IPS-15b (cell line): ENCODE measurements at regions not wholly inside any gene's neighbourhood (a gene's known extent, or its start where the extent isn't known, plus 50 kb on each side); places are given as distances from the start of the nearest gene placed in this dataset.

Source experiments
- H3K27me3 ChIP-seq: one replicate; pipeline ENCODE4 v1.6.1; 2013; ENCODE audit warnings: low read length; ENCODE audit not compliant: control insufficient read depth, insufficient read depth
- H3K36me3 ChIP-seq: one replicate; pipeline ENCODE4 v1.6.1; 2013; ENCODE audit warnings: low read length; ENCODE audit not compliant: control insufficient read depth, insufficient read depth
- H3K4me1 ChIP-seq: one replicate; pipeline ENCODE4 v1.6.1; 2013; ENCODE audit warnings: mild to moderate bottlenecking, low read length; ENCODE audit not compliant: control insufficient read depth, insufficient read depth
- H3K4me3 ChIP-seq: one replicate; pipeline ENCODE4 v1.5.1; 2013; ENCODE audit warnings: low read depth, low read length
- H3K9ac ChIP-seq: one replicate; pipeline ENCODE4 v1.6.1; 2013; ENCODE audit warnings: low read depth, mild to moderate bottlenecking, low read length
- H3K9me3 ChIP-seq: one replicate; pipeline ENCODE4 v1.6.1; 2013; ENCODE audit warnings: mild to moderate bottlenecking, low read length; ENCODE audit not compliant: control insufficient read depth, insufficient read depth

- Histone ChIP-seq H3K9ac (no peak overlapping the region), H3K9me3 (no peaks in the 10 kb centered on the region), H3K36me3 (no peaks in the 10 kb centered on the region), H3K4me1 (no peaks in the 10 kb centered on the region), H3K27me3 (no peaks in the 10 kb centered on the region), H3K4me3 (no peak overlapping the region)
Measured at GRCh38 chr1:68930101-68930500, 433.2 kb upstream of the DEPDC1 start.

GRCh38 chr1:68936530-68936929 lies 439.6 kb upstream of the DEPDC1 start:
- H3K9ac ChIP-seq = no peak overlapping the region
- H3K27me3 ChIP-seq = no peaks in the 10 kb centered on the region
- no peak overlapping the region for H3K4me3 ChIP-seq
- H3K4me1 ChIP-seq = no peaks in the 10 kb centered on the region
- H3K9me3 ChIP-seq = no peaks in the 10 kb centered on the region
- no peaks in the 10 kb centered on the region for H3K36me3 ChIP-seq

- Histone ChIP-seq H3K27me3 (no peaks in the 10 kb centered on the region), H3K36me3 (no peaks in the 10 kb centered on the region), H3K9ac (no peak overlapping the region), H3K4me1 (no peaks in the 10 kb centered on the region), H3K4me3 (no peak overlapping the region), H3K9me3 (no peaks in the 10 kb centered on the region)
Measured at GRCh38 chr1:68938051-68938666, 441.3 kb upstream of the DEPDC1 start.

GRCh38 chr1:68950036-68950435 lies 453.2 kb upstream of the DEPDC1 start:
- Histone ChIP-seq H3K4me1 (no peaks in the 10 kb centered on the region), H3K27me3 (no peaks in the 10 kb centered on the region), H3K36me3 (no peaks in the 10 kb centered on the region), H3K4me3 (no peak overlapping the region), H3K9me3 (no peaks in the 10 kb centered on the region), H3K9ac (no peak overlapping the region)

GRCh38 chr1:68953311-68953710 lies 456.4 kb upstream of the DEPDC1 start:
- Histone ChIP-seq H3K9me3 (no peaks in the 10 kb centered on the region), H3K4me1 (no peaks in the 10 kb centered on the region), H3K4me3 (no peak overlapping the region), H3K9ac (no peak overlapping the region), H3K36me3 (no peaks in the 10 kb centered on the region), H3K27me3 (no peaks in the 10 kb centered on the region)

- Histone ChIP-seq H3K36me3 (no peaks in the 10 kb centered on the region), H3K9ac (no peak overlapping the region), H3K9me3 (no peaks in the 10 kb centered on the region), H3K4me3 (no peak overlapping the region), H3K4me1 (no peaks in the 10 kb centered on the region), H3K27me3 (no peaks in the 10 kb centered on the region)
Measured at GRCh38 chr1:68954841-68955240, 458.0 kb upstream of the DEPDC1 start.

- no peaks in the 10 kb centered on the region for H3K4me1 ChIP-seq
- no peaks in the 10 kb centered on the region for H3K36me3 ChIP-seq
- H3K27me3 ChIP-seq = no peaks in the 10 kb centered on the region
- no peak overlapping the region for H3K4me3 ChIP-seq
- H3K9ac ChIP-seq = no peak overlapping the region
- H3K9me3 ChIP-seq = no peaks in the 10 kb centered on the region
Measured at GRCh38 chr1:68955424-68955823, 458.5 kb upstream of the DEPDC1 start.

GRCh38 chr1:68958958-68959357 lies 462.1 kb upstream of the DEPDC1 start:
- Histone ChIP-seq H3K9ac (no peak overlapping the region), H3K4me1 (peaks cover 3% of the 10 kb centered on the region), H3K27me3 (no peaks in the 10 kb centered on the region), H3K36me3 (no peaks in the 10 kb centered on the region), H3K4me3 (no peak overlapping the region), H3K9me3 (no peaks in the 10 kb centered on the region)

GRCh38 chr1:68959461-68960030 lies 462.7 kb upstream of the DEPDC1 start:
- Histone ChIP-seq H3K9me3 (no peaks in the 10 kb centered on the region), H3K4me1 (peaks cover 3% of the 10 kb centered on the region), H3K9ac (no peak overlapping the region), H3K36me3 (no peaks in the 10 kb centered on the region), H3K4me3 (no peak overlapping the region), H3K27me3 (no peaks in the 10 kb centered on the region)

- Histone ChIP-seq H3K27me3 (no peaks in the 10 kb centered on the region), H3K4me1 (peaks cover 3% of the 10 kb centered on the region), H3K9me3 (no peaks in the 10 kb centered on the region), H3K4me3 (no peak overlapping the region), H3K36me3 (no peaks in the 10 kb centered on the region), H3K9ac (no peak overlapping the region)
Measured at GRCh38 chr1:68961143-68961542, 464.3 kb upstream of the DEPDC1 start.

GRCh38 chr1:68963353-68963752 lies 466.5 kb upstream of the DEPDC1 start:
- Histone ChIP-seq H3K9me3 (no peaks in the 10 kb centered on the region), H3K9ac (no peak overlapping the region), H3K36me3 (no peaks in the 10 kb centered on the region), H3K4me1 (peaks cover 3% of the 10 kb centered on the region), H3K4me3 (no peak overlapping the region), H3K27me3 (no peaks in the 10 kb centered on the region)

- H3K9ac ChIP-seq = no peak overlapping the region
Measured at GRCh38 chr1:68969441-68969840, 472.6 kb upstream of the DEPDC1 start.

More at GRCh38 chr1:68969441-68969840, 472.6 kb upstream of the DEPDC1 start:
- no peaks in the 10 kb centered on the region for H3K4me1 ChIP-seq
- H3K4me3 ChIP-seq = no peak overlapping the region
- H3K27me3 ChIP-seq = no peaks in the 10 kb centered on the region
- H3K9me3 ChIP-seq = no peaks in the 10 kb centered on the region
- H3K36me3 ChIP-seq = no peaks in the 10 kb centered on the region
